ENCODE measurements at regions not wholly inside any gene's neighbourhood (a gene's known extent, or its start where the extent isn't known, plus 50 kb on each side); places are given as distances from the start of the nearest gene placed in this dataset.

DNA sequence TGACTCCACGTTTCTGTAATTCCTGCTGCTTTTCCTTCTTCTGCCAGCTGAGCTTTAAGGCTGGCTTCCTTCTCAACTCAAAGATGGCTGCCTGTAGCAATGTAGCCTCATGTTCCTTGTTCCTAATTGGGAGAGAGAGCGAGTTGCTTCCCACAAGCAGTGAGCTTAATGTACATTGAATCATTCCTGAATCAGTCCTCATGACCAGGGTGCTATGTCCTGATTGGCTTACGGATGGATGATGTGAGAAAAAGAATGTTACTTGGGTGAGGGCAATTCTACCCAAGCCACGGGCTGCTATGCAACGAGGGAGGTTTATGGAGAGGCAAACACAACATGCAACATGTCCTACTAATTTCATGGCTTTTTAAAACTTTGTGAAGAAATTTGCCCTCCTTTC, 356.2 kb downstream of the RASEF start (continued):
- TF ChIP-seq, protein P1, sequence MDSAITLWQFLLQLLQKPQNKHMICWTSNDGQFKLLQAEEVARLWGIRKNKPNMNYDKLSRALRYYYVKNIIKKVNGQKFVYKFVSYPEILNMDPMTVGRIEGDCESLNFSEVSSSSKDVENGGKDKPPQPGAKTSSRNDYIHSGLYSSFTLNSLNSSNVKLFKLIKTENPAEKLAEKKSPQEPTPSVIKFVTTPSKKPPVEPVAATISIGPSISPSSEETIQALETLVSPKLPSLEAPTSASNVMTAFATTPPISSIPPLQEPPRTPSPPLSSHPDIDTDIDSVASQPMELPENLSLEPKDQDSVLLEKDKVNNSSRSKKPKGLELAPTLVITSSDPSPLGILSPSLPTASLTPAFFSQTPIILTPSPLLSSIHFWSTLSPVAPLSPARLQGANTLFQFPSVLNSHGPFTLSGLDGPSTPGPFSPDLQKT (IDR thresholded peaks at IDR 0.05; ENCODE audit: borderline replicate concordance, low read depth, low read length), result no peak
- TF ChIP-seq ZNF768 (tag by site-specific recombination; IDR thresholded peaks at IDR 0.05), result no peak
- TF ChIP-seq, protein P2, sequence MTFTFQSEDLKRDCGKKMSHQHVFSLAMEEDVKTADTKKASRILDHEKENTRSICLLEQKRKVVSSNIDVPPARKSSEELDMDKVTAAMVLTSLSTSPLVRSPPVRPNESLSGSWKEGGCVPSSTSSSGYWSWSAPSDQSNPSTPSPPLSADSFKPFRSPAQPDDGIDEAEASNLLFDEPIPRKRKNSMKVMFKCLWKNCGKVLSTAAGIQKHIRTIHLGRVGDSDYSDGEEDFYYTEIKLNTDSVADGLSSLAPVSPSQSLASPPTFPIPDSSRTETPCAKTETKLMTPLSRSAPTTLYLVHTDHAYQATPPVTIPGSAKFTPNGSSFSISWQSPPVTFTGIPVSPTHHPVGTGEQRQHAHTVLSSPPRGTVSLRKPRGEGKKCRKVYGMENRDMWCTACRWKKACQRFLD (tag by site-specific recombination; IDR thresholded peaks at IDR 0.05), result no peak
- TF ChIP-seq ZNF654 (tag by site-specific recombination; IDR thresholded peaks at IDR 0.05; ENCODE audit: low read depth), result no peak
- TF ChIP-seq, protein P3, sequence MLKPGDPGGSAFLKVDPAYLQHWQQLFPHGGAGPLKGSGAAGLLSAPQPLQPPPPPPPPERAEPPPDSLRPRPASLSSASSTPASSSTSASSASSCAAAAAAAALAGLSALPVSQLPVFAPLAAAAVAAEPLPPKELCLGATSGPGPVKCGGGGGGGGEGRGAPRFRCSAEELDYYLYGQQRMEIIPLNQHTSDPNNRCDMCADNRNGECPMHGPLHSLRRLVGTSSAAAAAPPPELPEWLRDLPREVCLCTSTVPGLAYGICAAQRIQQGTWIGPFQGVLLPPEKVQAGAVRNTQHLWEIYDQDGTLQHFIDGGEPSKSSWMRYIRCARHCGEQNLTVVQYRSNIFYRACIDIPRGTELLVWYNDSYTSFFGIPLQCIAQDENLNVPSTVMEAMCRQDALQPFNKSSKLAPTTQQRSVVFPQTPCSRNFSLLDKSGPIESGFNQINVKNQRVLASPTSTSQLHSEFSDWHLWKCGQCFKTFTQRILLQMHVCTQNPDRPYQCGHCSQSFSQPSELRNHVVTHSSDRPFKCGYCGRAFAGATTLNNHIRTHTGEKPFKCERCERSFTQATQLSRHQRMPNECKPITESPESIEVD (tag by site-specific recombination; IDR thresholded peaks at IDR 0.05), result no peak
- no peak for TF ChIP-seq ZNF350 (tag by site-specific recombination; IDR thresholded peaks at IDR 0.05)
- TF ChIP-seq ZBTB48 (tag by site-specific recombination; IDR thresholded peaks at IDR 0.05), result no peak
- TF ChIP-seq, protein P4, sequence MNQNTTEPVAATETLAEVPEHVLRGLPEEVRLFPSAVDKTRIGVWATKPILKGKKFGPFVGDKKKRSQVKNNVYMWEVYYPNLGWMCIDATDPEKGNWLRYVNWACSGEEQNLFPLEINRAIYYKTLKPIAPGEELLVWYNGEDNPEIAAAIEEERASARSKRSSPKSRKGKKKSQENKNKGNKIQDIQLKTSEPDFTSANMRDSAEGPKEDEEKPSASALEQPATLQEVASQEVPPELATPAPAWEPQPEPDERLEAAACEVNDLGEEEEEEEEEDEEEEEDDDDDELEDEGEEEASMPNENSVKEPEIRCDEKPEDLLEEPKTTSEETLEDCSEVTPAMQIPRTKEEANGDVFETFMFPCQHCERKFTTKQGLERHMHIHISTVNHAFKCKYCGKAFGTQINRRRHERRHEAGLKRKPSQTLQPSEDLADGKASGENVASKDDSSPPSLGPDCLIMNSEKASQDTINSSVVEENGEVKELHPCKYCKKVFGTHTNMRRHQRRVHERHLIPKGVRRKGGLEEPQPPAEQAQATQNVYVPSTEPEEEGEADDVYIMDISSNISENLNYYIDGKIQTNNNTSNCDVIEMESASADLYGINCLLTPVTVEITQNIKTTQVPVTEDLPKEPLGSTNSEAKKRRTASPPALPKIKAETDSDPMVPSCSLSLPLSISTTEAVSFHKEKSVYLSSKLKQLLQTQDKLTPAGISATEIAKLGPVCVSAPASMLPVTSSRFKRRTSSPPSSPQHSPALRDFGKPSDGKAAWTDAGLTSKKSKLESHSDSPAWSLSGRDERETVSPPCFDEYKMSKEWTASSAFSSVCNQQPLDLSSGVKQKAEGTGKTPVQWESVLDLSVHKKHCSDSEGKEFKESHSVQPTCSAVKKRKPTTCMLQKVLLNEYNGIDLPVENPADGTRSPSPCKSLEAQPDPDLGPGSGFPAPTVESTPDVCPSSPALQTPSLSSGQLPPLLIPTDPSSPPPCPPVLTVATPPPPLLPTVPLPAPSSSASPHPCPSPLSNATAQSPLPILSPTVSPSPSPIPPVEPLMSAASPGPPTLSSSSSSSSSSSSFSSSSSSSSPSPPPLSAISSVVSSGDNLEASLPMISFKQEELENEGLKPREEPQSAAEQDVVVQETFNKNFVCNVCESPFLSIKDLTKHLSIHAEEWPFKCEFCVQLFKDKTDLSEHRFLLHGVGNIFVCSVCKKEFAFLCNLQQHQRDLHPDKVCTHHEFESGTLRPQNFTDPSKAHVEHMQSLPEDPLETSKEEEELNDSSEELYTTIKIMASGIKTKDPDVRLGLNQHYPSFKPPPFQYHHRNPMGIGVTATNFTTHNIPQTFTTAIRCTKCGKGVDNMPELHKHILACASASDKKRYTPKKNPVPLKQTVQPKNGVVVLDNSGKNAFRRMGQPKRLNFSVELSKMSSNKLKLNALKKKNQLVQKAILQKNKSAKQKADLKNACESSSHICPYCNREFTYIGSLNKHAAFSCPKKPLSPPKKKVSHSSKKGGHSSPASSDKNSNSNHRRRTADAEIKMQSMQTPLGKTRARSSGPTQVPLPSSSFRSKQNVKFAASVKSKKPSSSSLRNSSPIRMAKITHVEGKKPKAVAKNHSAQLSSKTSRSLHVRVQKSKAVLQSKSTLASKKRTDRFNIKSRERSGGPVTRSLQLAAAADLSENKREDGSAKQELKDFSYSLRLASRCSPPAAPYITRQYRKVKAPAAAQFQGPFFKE (tag by site-specific recombination; IDR thresholded peaks at IDR 0.05; ENCODE audit: borderline replicate concordance), result no peak

DNA sequence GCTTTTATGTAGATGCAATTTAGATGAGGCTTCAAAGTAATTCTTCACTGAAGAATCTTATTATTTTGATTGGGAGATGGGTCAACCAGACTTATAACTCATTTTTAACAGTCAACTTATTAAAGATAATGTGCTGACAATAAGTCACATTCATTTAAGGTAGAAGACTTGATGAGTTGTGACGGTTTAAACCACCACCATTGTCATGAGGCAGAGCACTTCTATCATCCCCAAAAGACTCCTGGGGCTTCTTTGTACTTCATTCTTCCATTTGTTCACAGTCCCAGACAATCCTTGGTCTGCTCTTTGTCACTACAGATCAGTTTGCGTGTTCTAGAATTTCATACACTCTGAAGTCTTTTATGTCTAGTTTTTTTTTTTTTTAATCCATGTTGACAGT, 346.1 kb downstream of the RASEF start:
- H3K4me3 ChIP-seq (ENCODE audit: low read depth, low read length), result no peak overlapping the region
- CTCF ChIA-PET, result no interaction called here
- POLR2A ChIA-PET, result no interaction called here
- no peaks in the 10 kb centered on the region for H3K36me3 ChIP-seq (ENCODE audit: control insufficient read depth in 2 of 2, insufficient read depth in 1 of 2, low read length in 2 of 2)
- H3K9me3 ChIP-seq (ENCODE audit: control insufficient read depth, insufficient read depth, low read depth, low read length), result no peaks in the 10 kb centered on the region
- no peaks in the 10 kb centered on the region for H3K4me1 ChIP-seq (ENCODE audit: control insufficient read depth, insufficient read depth, low read length)
- no peak overlapping the region for H3K27ac ChIP-seq (ENCODE audit: extremely low read depth, low read depth, low read length)
- no peak for TF ChIP-seq ZIC2 (tag by site-specific recombination; IDR thresholded peaks at IDR 0.05)
- TF ChIP-seq, protein P5, sequence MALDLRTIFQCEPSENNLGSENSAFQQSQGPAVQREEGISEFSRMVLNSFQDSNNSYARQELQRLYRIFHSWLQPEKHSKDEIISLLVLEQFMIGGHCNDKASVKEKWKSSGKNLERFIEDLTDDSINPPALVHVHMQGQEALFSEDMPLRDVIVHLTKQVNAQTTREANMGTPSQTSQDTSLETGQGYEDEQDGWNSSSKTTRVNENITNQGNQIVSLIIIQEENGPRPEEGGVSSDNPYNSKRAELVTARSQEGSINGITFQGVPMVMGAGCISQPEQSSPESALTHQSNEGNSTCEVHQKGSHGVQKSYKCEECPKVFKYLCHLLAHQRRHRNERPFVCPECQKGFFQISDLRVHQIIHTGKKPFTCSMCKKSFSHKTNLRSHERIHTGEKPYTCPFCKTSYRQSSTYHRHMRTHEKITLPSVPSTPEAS (tag by site-specific recombination; IDR thresholded peaks at IDR 0.05), result no peak
- no peak for TF ChIP-seq TRIM28 (IDR thresholded peaks at IDR 0.05; ENCODE audit: borderline replicate concordance, low read length)
- no peak for TF ChIP-seq ZNF239 (tag by site-specific recombination; IDR thresholded peaks at IDR 0.05)
- no peak for TF ChIP-seq ZNF791 (tag by site-specific recombination; IDR thresholded peaks at IDR 0.05)
- TF ChIP-seq, protein P6, sequence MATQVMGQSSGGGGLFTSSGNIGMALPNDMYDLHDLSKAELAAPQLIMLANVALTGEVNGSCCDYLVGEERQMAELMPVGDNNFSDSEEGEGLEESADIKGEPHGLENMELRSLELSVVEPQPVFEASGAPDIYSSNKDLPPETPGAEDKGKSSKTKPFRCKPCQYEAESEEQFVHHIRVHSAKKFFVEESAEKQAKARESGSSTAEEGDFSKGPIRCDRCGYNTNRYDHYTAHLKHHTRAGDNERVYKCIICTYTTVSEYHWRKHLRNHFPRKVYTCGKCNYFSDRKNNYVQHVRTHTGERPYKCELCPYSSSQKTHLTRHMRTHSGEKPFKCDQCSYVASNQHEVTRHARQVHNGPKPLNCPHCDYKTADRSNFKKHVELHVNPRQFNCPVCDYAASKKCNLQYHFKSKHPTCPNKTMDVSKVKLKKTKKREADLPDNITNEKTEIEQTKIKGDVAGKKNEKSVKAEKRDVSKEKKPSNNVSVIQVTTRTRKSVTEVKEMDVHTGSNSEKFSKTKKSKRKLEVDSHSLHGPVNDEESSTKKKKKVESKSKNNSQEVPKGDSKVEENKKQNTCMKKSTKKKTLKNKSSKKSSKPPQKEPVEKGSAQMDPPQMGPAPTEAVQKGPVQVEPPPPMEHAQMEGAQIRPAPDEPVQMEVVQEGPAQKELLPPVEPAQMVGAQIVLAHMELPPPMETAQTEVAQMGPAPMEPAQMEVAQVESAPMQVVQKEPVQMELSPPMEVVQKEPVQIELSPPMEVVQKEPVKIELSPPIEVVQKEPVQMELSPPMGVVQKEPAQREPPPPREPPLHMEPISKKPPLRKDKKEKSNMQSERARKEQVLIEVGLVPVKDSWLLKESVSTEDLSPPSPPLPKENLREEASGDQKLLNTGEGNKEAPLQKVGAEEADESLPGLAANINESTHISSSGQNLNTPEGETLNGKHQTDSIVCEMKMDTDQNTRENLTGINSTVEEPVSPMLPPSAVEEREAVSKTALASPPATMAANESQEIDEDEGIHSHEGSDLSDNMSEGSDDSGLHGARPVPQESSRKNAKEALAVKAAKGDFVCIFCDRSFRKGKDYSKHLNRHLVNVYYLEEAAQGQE (tag by site-specific recombination; IDR thresholded peaks at IDR 0.05), result no peak
- TF ChIP-seq KLF16 (tag by site-specific recombination; IDR thresholded peaks at IDR 0.05), result no peak
- no peak for TF ChIP-seq ZNF701 (tag by site-specific recombination; IDR thresholded peaks at IDR 0.05)
- TF ChIP-seq ZNF335 (tag by site-specific recombination; conservative IDR thresholded peaks at IDR 0.05), result no peak
- TF ChIP-seq GLIS1 (tag by site-specific recombination; IDR thresholded peaks at IDR 0.05), result no peak
- TF ChIP-seq ZBTB21 (tag by site-specific recombination; IDR thresholded peaks at IDR 0.05), result no peak
- TF ChIP-seq, protein P7, sequence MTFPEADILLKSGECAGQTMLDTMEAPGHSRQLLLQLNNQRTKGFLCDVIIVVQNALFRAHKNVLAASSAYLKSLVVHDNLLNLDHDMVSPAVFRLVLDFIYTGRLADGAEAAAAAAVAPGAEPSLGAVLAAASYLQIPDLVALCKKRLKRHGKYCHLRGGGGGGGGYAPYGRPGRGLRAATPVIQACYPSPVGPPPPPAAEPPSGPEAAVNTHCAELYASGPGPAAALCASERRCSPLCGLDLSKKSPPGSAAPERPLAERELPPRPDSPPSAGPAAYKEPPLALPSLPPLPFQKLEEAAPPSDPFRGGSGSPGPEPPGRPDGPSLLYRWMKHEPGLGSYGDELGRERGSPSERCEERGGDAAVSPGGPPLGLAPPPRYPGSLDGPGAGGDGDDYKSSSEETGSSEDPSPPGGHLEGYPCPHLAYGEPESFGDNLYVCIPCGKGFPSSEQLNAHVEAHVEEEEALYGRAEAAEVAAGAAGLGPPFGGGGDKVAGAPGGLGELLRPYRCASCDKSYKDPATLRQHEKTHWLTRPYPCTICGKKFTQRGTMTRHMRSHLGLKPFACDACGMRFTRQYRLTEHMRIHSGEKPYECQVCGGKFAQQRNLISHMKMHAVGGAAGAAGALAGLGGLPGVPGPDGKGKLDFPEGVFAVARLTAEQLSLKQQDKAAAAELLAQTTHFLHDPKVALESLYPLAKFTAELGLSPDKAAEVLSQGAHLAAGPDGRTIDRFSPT (tag by site-specific recombination; IDR thresholded peaks at IDR 0.05), result no peak
